ENCODE measurements at regions not wholly inside any gene's neighbourhood (a gene's known extent, or its start where the extent isn't known, plus 50 kb on each side); places are given as distances from the start of the nearest gene placed in this dataset.

DNA sequence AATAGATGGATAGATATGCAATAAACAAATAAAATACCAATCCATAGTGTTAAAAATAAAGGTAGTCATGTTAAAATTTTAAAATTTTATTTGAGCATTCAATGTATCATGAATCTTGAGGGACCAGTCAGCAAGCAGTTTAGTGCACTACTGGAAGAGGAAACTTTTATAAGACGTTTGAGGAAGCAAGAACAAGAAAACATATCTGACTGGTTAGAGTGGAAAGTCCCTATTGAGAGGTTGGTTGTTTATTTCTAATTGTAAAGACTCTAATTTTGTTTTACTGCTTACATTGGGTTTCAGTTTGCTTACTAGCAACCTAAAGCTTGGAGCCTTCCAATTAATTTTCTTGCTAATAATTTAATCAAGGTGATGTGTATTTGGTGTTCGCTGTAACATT, 786.2 kb downstream of the RAB28 start:
- Mint-ChIP-seq H3K36me3 (no peaks in the 10 kb centered on the region), H3K4me1 (ENCODE audit: unreplicated experiment) (no peaks in the 10 kb centered on the region), H3K4me3 (no peak overlapping the region), H3K27ac (no peak overlapping the region), H3K27me3 (no peaks in the 10 kb centered on the region), H3K9me3 (no peaks in the 10 kb centered on the region)
- TF ChIP-seq, protein P1, sequence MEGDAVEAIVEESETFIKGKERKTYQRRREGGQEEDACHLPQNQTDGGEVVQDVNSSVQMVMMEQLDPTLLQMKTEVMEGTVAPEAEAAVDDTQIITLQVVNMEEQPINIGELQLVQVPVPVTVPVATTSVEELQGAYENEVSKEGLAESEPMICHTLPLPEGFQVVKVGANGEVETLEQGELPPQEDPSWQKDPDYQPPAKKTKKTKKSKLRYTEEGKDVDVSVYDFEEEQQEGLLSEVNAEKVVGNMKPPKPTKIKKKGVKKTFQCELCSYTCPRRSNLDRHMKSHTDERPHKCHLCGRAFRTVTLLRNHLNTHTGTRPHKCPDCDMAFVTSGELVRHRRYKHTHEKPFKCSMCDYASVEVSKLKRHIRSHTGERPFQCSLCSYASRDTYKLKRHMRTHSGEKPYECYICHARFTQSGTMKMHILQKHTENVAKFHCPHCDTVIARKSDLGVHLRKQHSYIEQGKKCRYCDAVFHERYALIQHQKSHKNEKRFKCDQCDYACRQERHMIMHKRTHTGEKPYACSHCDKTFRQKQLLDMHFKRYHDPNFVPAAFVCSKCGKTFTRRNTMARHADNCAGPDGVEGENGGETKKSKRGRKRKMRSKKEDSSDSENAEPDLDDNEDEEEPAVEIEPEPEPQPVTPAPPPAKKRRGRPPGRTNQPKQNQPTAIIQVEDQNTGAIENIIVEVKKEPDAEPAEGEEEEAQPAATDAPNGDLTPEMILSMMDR (conservative IDR thresholded peaks at IDR 0.05) = no peak
- DNase-seq (ENCODE audit: extremely low spot score, unreplicated experiment) = no peak

DNA sequence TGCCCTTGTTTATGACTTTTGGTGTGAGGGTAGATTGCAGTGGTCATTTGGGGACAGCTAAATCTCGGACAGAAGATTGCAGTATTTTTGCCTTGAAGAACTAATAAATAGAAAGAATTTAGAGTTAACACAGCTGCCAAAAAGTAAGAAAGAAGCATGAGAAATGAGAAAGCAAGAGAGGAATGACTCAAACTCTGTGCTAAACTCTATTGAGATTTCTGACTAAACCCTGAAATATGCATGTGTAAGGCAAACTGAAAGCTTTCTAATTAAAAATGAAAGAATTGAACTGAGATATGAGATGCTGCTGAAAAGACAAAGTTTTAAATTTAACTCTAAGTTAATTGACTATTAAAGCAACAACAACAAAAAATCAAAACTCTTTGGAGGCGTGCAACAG, 791.3 kb downstream of the RAB28 start:
- no peaks in the 10 kb centered on the region for H3K4me1 Mint-ChIP-seq (ENCODE audit: unreplicated experiment)
- no peak overlapping the region for H3K27ac Mint-ChIP-seq
- no peaks in the 10 kb centered on the region for H3K27me3 Mint-ChIP-seq
- DNase-seq (ENCODE audit: extremely low spot score, unreplicated experiment) = no peak
- H3K4me3 Mint-ChIP-seq = no peak overlapping the region
- no peaks in the 10 kb centered on the region for H3K9me3 Mint-ChIP-seq
- no peaks in the 10 kb centered on the region for H3K36me3 Mint-ChIP-seq
- TF ChIP-seq, protein P1 (conservative IDR thresholded peaks at IDR 0.05) = no peak

GRCh38 chr4:12691168-12691567, 793.0 kb downstream of the RAB28 start:
- TF ChIP-seq, protein P1 (conservative IDR thresholded peaks at IDR 0.05) = no peak
- no peak for DNase-seq (ENCODE audit: extremely low spot score, unreplicated experiment)
- Mint-ChIP-seq H3K9me3 (no peaks in the 10 kb centered on the region), H3K4me1 (ENCODE audit: unreplicated experiment) (no peaks in the 10 kb centered on the region), H3K27me3 (no peaks in the 10 kb centered on the region), H3K27ac (no peak overlapping the region), H3K36me3 (no peaks in the 10 kb centered on the region), H3K4me3 (no peak overlapping the region)

- Mint-ChIP-seq H3K4me3 (no peak overlapping the region), H3K9me3 (no peaks in the 10 kb centered on the region), H3K36me3 (no peaks in the 10 kb centered on the region), H3K27ac (no peak overlapping the region), H3K4me1 (ENCODE audit: unreplicated experiment) (no peaks in the 10 kb centered on the region), H3K27me3 (no peaks in the 10 kb centered on the region)
- DNase-seq (ENCODE audit: extremely low spot score, unreplicated experiment) = no peak
- TF ChIP-seq, protein P1 (conservative IDR thresholded peaks at IDR 0.05) = no peak
These were observed 794.7 kb downstream of the RAB28 start for GRCh38 chr4:12689457-12689856.

- TF ChIP-seq, protein P1 (conservative IDR thresholded peaks at IDR 0.05) = peak; percentile 66
- Mint-ChIP-seq H3K27me3 (no peaks in the 10 kb centered on the region), H3K4me1 (ENCODE audit: unreplicated experiment) (no peaks in the 10 kb centered on the region), H3K4me3 (no peak overlapping the region), H3K27ac (no peak overlapping the region), H3K36me3 (no peaks in the 10 kb centered on the region), H3K9me3 (no peaks in the 10 kb centered on the region)
- DNase-seq (ENCODE audit: extremely low spot score, unreplicated experiment) = no peak
These were observed 804.9 kb downstream of the RAB28 start for GRCh38 chr4:12679217-12679616.

GRCh38 chr4:12674184-12674583, 810.0 kb downstream of the RAB28 start:
- Mint-ChIP-seq H3K27ac (no peak overlapping the region), H3K36me3 (no peaks in the 10 kb centered on the region), H3K4me3 (no peak overlapping the region), H3K4me1 (ENCODE audit: unreplicated experiment) (no peaks in the 10 kb centered on the region), H3K9me3 (no peaks in the 10 kb centered on the region), H3K27me3 (no peaks in the 10 kb centered on the region)
- TF ChIP-seq, protein P1 (conservative IDR thresholded peaks at IDR 0.05) = no peak
- no peak for DNase-seq (ENCODE audit: extremely low spot score, unreplicated experiment)

Measured in type B pancreatic cell (in vitro differentiated cells).